HG02938 (cell line): ENCODE measurements at regions not wholly inside any gene's neighbourhood (a gene's known extent, or its start where the extent isn't known, plus 50 kb on each side); places are given as distances from the start of the nearest gene placed in this dataset.

Experiments
- ATAC-seq: cut with Tn5 transposase; IDR thresholded peaks from one replicate; pipeline ENCODE4 v1.9.1; 2021; ENCODE audit warnings: mild to moderate bottlenecking, moderate library complexity; ENCODE audit not compliant: unreplicated experiment

GRCh38 chr16:5446623-5447240 lies 349.1 kb upstream of the EEF2KMT start:
- ATAC-seq: no peak

GRCh38 chr16:5444189-5444588 lies 346.6 kb upstream of the EEF2KMT start:
- ATAC-seq: no peak

DNA sequence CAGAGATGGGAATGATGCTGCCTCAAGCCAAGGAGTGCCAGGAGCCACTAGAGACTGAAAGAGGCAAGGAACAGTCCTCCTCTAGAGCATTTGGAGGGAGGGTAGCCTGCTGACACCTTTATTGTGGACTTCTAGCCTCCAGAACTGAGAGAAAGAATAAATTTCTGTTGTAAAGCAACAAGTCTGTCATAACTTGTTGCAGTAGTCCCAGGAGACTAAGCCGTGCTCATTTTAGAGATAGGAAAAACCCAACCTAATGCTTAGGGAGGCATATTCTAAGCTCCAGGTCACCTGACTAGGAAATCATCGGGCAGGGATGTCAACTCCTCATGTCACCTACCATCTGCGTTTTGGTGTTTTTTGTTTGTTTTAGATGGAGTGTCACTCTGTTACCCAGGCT lies 345.4 kb upstream of the EEF2KMT start:
- no peak for ATAC-seq

- ATAC-seq: no peak
These were observed 344.5 kb upstream of the EEF2KMT start for GRCh38 chr16:5442054-5442453.

DNA sequence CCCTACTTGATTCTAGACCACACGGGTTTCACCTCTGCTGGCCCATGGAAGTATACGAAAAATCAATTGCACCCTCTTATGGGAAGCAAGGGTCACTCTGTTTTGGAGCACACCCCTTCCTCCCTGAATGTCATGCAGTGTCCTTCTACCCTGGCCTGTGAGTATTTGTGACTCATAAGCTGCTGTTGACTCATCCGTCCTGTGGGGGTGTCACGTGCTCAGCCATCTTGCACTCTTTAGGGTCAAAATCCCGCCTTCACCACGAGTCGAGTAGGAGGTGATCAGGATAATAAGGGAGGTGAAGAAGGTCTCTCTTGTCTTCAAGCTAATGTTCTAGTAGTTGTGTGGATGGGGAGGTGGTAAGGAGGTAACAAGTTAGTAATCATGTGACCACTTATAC lies 341.0 kb upstream of the EEF2KMT start:
- no peak for ATAC-seq

DNA sequence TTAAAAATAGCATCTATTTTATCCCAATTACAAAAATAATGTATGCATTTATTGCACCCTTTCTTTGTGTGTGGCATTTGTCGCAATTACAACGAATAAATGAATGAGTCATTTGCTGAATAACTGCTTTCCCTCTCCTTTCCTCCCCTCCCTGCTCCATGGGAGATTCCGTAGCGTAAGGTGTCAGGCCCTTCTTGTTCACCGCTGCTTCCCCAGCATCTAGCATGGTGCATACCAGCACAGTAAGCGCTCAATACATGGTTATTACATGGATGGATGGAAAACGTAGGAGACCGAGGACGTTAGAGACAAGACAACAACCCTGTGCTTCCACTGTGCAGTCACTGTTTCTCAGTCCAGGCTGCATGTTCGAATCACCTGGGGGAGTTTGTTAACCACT lies 336.0 kb upstream of the EEF2KMT start:
- ATAC-seq: no peak

- ATAC-seq: no peak
These were observed 334.6 kb upstream of the EEF2KMT start for GRCh38 chr16:5432166-5432565.

- ATAC-seq: no peak
These were observed 333.0 kb upstream of the EEF2KMT start for GRCh38 chr16:5430598-5430997.

DNA sequence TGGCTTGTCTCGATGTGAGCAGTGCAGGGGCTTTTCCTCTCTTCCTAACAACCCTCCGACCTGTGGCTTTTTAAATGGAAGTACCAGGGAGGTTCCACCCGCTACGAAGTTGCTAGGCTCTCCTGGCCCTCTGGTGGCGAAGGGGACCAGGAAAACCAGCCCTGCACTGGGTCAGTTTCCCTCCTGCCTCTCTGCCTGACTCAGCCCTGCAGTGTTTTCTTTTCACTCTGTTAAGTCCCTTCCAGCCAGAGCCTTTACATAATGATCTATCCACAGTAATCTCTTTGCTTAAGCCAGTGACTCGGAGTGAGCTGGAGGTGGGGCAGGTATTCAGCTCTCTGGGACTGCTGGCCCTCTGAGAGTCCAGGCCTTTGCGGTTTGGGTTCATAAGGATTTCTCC lies 331.3 kb upstream of the EEF2KMT start:
- ATAC-seq: no peak

DNA sequence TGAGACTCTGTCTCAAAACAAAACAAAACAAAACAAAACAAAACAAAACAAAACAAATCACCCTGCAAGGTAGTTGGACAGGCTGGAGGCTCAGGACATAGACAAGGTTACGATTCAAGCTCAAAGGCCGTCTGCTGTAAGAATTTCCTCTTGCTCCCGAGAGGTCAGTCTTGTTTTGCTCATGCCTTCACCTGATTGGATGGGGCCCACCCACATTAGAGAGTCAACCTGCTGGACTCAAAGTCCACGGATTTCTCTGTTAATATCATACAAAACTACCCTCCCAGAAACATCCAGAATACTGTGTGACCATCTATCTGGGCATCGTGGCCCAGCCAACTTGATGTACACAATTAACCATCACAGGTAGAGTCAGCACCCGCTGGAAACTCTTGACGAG lies 330.0 kb upstream of the EEF2KMT start:
- ATAC-seq: no peak

DNA sequence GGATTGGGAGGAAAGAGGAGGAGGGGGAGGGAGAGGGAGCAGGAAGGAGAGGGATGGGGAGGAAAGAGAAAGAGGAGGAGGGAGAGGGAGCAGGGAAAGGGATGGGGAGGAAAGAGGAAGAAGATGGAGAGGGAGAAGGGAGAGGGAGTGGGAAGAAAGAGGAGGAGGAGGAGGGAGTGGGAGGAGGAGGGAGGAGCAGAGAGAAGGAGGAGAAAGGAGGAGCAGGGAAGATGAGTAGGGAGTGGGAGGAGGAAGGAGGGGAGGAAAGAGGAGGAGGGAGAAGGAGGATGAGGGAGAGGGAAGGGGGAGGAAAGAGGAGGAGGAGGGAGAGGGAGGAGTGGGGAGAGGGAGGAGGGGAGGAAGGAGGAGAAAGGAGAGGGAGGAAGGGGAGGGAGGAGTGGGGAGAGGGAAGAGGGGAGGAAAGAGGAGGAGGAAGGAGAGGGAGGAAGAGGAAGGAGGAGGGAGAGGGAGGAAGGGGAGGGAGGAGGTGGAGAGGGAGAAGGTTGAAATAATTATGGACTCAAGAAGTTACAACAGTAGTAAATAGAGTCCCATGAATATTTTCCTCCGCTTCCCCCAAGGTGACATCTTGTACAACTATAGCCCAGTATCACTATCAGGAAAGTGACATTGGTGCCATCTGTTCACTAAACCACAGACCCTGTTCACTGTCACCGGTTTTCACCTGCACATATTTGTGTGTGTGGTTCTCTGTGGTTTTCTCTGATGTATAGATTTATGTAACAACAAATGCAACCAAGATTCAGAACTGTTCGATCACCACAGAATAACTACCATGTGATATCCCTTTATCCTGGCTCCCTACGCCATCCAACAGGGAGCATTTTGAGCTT lies 325.3 kb upstream of the EEF2KMT start:
- no peak for ATAC-seq

DNA sequence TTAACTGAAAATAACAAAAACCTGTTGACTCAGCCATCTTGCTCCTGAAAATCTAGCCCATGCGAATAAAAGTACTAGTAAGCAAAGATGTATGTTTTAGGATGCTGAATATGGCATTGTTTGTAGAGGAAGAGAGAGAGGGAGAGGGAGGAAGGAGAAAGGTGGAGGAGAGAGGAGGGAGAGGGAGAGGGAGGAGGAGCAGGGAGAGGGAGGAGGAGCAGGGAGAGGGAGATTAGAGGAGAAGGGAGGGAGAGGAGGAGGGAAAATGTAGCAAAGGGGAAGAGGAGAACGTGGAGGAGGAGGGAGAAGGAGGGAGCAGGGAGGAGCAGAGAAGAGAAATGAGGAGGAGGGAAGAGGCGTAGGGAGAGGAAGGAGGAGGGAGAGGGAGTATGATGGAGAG lies 324.5 kb upstream of the EEF2KMT start:
- ATAC-seq: no peak

DNA sequence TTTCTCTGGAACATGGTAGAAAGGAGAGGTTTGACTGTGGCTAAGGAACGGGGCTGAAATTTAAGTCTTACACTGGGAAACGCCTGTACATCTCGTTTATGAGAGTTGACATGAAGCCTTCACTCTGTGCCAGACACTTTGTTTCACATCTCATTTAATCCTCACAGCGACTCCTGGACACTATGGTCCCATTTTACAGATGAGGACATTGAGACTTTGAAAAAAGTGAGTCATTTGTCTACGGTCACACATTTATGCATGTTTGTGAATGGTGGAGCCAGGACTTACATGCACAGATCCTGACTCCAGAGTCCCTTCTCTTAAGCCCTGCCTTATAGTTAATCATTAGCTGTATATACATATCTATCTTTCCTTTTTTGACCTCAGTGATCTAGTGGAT lies 318.4 kb upstream of the EEF2KMT start:
- no peak for ATAC-seq

- ATAC-seq: no peak
These were observed 317.5 kb upstream of the EEF2KMT start for GRCh38 chr16:5415123-5415522.

- ATAC-seq: no peak
These were observed 315.1 kb upstream of the EEF2KMT start for GRCh38 chr16:5412731-5413130.

DNA sequence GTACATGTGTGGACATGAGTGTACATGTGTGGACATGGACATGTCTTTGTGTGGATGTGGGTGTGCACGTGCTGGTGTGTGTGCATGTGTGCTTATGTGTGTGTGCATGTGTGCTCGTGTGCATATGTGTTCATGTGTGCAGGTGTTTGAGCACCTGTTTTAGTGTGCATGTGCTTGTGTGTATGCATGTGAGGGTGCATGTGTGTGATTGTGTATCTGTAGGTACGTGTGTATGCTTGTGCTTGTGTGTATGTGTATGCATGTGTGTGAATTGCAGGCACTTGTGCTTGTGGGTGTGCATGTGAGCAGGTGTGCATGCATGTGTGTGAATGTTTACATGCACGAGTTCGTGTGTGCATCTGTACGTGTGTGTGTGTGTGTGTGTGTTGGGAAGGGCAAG lies 300.6 kb upstream of the EEF2KMT start:
- no peak for ATAC-seq

DNA sequence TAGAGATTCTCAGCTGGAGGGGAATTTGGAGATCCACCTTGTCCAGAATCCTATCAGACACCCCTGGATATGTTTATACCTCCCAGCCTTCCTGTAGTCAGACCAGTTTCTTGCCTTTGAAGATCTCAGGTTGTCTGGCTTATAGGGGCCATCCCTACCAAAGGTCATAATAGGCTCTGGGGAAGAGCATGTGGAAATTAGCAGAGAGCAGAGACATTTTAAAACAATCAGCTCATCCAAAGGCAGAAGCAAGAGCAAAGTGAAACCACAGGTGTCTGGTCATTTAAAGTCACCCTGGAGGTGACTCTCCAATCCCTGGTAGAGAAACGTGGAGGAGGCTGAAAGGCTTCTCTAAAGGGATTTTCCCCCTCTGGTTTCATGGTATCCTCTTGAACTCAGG lies 299.3 kb upstream of the EEF2KMT start:
- ATAC-seq: no peak

- ATAC-seq: no peak
These were observed 295.5 kb upstream of the EEF2KMT start for GRCh38 chr16:5393070-5393469.

DNA sequence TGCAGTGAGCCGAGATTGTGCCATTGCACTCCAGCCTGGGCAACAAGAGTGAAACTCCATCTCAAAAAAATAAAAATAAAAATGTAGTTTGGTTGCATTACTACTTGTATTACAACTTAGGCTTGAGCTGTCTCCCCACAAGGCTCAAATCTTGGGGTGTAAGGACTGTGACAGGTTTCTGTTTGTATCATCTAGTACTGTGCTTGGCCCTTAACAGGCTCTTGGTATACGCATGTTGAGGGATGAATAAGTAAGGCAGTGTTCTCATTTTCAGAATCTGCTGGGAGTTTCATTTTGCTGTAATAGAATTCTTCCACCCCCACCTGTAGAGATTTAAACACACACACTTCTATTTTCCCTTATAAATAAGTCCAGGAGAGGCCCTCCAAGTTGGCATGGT lies 289.4 kb upstream of the EEF2KMT start:
- no peak for ATAC-seq

DNA sequence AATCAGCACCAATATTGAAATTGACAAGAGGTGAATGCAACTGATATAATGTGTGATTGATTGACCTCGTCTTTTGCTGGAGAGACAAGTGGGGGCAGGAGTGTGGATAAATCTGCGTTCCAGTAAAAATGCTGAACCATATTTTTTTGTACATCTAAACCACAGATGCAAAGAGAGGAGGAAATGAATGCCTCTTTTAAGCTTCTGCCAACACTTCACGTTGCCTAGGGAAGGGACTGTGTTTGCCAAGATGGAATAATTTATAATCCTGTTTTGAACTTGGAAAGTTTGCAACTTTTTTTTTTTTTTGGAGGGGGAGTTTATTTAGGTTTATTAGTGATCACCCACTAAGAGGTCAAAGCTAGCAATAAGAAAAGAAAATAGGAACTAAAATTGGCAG lies 288.2 kb upstream of the EEF2KMT start:
- ATAC-seq: no peak

- no peak for ATAC-seq
These were observed 287.5 kb upstream of the EEF2KMT start for GRCh38 chr16:5385115-5385514.

DNA sequence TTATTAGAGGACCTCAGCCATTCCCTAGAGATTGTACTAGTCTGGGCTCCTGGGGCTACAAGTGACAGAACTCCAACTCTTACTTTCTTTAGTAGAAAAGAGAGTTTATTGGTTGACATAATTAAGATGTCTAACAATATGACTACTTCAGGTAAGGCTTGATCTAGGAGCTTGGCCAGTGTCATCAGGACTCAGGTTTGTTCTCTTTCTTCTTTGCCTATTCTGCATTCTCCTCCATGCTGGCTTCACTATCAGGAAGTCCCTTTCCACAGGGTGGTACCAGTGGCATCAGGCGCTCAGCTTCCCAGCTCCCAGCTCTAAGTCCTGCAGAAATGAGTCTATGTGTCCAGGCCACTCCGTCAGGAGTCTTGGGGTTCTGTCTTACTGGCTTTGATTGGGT lies 286.1 kb upstream of the EEF2KMT start:
- no peak for ATAC-seq

GRCh38 chr16:5382484-5382883 lies 284.9 kb upstream of the EEF2KMT start:
- no peak for ATAC-seq
